ENCODE measurements at regions not wholly inside any gene's neighbourhood (a gene's known extent, or its start where the extent isn't known, plus 50 kb on each side); places are given as distances from the start of the nearest gene placed in this dataset.
"Not testable (repeated sequence)": the region's sequence is repeated elsewhere in the genome, so short reads cannot be mapped to it uniquely, and the experiment has no call there.

DNA sequence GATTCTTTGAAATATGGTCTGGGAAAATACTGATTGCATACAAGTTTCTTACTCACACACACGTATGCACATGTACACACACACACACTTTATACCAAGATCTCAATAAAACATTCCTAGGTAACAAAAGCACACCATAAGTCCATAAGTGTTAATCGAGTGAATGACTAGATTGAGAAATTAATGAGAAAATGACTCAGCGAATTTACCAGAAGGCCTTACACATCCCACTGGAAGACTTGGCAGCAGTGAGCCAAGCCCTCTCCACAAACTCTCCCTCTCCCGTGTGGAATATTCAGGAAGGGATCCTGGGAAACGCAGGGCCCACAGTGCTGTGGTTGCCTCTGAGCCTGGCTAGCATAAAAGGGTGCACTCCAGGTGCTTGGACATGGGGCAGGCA is 227.2 kb downstream of the LY86 start:
- DNase-seq: no peak

DNA sequence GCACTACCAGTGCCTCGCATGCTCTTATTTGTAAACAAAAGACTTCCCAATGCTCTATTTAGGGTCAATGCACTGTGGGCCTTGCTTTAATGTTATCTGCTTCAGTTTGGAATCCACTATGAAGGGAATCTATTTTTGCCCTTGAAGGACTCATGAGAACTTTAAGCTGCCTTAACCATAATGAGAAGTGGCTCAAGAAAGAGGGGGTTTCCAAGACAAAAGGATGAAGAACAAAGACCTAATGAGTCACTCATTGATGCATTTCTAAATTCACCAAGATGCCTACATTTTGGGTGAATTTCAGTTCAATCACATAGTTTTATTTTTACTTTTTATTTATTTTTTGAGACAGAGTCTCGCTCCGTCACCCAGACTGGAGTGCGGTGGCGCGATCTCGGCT is 228.2 kb downstream of the LY86 start:
- no peak for DNase-seq

GRCh38 chr6:6818078-6818639 is 229.6 kb downstream of the LY86 start:
- no peak for DNase-seq

- DNase-seq: no peak
Measured at GRCh38 chr6:6820641-6821238, 232.2 kb downstream of the LY86 start.

DNA sequence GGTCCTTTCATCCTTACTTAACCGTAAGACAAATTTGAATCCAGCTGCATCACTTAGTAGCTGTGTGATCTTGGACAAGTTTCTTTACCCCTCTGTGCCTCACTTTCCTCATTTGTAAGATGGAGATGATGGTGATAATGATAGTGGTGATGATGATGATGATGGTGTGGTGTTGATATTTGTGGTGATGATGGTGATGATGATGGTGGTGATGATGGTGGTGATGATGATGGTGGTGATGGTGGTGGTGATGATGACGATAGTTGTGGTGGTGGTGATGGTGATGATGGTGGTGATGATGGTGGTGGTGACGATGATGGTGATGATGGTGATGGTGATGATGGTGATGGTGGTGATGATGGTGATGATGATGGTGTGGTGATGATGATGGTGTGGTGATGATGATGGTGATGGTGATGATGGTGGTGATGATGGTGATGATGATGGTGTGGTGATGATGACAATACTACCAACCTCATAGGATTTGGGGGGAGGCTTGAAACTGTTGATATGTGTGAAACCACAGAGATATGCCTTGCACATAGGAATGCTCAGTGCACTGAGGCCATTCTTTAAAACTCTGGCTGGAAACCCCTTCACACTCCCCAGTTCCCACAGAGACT is 233.2 kb downstream of the LY86 start:
- no peak for DNase-seq

DNA sequence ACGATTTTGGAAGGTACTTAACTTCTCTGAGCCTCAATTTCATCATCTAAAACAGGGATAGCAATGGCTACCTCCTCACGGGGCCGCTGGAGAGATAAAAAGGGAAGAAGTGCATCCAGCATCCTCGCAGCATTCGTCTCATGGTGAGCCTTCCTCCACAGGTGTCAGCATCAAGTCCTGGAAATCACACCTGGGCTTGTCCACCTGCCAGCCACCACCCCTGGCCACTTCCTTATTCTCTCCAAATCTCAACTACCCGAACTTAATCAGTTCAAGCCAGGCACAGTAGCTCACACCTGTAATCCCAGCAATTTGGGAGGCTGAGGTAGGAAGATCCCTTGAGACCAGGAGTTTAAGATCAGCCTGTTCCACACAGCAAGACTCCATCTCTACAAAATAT is 234.5 kb downstream of the LY86 start:
- no peak for DNase-seq

DNA sequence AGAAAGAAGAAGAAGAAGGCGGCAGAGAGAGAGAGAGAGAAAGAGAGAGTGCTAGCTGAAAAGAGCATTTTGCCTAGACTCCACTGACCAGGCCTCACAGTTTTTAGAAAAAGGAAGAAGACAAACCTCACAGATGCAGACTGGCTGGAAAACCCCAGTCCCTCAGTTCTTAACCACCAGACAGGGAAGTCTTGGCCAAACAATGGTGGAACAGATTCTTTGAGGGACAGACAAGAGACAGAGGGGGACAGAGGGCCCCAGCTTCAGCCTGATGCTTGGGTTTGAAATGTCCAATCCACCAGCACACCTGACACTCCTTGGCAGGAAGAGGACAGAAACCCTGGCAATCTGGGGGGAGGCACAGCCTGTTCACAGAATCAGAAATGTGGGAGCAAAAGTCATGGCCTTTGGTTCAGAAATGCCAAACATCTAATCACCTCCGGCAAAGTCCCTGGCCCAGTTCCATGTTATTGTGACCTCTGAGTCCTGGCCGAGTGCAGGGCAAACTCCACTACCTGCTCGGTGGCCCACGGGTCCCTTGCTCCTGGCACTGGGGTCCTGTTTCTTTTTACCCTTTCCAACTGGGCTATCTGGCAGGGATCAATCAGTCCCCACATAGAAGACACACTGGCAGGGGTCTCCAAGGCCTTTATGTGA is 235.2 kb downstream of the LY86 start:
- no peak for DNase-seq

- no peak for DNase-seq
Measured at GRCh38 chr6:6824381-6824780, 235.9 kb downstream of the LY86 start.

- DNase-seq: no peak
Measured at GRCh38 chr6:6825193-6825784, 236.8 kb downstream of the LY86 start.

DNA sequence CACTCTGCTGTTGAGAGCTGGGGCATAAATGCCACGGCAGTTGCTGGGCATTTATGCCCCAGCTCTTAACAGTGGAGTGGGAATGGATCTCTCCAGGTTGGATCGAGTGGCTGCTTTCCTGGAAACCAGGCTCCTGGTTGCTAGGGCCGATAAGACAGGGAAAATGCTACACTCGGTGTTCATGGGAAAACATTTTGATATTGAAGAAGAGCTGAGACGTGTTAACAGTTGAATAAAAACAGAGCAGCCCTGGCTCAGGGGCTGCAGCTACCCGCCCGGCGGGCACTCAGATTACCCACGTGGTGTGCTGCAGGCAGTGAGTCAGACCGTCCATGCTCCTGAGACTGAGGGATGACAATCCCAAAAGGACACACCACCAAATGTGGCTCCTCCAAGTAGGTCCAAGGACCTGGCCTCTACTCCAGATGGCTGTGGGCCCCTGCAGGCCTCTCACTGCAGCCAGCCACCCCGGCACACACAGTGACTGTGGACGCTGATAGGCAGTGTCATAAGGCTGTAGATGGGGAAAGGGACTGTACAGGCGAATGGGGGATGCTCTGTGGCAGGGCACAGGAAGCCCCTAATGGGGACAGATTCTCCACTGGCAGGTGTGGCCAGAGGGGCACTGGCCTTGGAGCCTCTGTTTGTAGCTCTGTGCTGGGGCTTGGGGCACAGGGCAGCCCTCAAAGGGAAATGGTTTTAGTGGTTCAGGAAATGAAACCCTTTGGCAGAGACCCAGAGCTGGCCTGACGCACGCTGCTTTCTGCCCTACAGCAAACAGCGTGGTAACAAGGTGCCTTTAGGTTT is 237.8 kb downstream of the LY86 start:
- peak in 5 of 14 donors; percentile 24 to 55 (median 38) for DNase-seq

DNA sequence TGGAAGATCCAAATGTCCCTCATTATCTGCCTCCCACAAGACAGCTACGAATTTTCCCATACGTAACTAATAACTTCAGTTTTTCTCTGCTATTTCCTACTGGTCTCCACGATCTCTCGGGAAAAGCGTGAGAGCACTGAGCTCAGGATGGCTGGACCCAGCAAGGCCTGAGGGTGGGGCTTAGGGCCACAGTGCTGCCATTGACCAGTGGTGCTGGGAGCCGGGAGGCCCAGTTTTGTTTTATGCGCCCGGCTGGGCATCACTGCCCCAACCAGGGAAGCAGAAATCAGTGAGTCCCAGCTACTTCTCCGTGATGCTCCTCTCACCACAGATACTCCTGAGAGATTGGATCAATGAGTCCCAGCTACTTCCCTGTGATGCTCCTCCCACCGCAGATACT is 238.4 kb downstream of the LY86 start:
- DNase-seq: no peak

- DNase-seq: no peak
Measured at GRCh38 chr6:6829872-6830685, 241.6 kb downstream of the LY86 start.

- not testable (repeated sequence) for DNase-seq
Measured at GRCh38 chr6:6830686-6831063, 242.2 kb downstream of the LY86 start.

GRCh38 chr6:6832439-6832838 is 243.9 kb downstream of the LY86 start:
- DNase-seq: no peak

GRCh38 chr6:6834356-6835222 is 246.1 kb downstream of the LY86 start:
- no peak for DNase-seq

- DNase-seq: no peak
Measured at GRCh38 chr6:6835223-6835503, 246.6 kb downstream of the LY86 start.

DNA sequence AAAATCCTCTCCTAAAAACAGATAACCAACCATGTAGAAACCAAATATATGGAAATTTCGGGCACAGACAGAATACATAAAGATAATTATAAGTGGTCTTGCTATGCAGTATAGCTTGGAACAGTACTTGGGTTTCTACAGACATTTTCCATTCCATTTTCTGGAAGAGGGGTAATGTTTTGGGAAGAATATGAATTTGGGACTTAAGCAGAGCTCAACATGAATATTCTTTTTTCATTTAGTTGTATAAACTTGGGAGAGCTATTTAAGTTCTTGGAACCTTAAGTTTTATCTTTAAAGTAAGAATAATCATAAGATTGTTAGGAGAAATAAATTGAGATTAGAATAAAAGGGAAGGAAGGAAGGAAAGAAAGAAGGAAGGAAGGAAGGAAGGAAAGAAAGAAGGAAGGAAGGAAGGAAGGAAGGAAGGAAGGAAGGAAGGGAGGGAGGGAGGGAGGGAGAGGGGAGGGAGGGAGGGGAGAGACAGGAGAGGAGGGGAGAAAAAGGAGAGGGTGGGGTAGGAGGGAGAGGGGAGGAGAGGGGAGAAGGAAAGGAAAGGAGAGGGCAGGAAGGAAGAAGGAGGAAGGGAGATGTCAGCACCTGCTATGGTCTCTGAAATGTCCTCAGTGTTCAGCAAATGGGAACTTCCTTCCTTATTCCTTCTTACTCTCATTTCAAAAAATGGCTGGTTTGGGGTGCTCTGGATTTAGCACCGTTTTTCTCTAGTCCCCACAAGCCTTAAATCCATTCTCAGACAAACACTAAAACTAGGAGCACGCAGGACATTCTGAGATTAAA is 248.3 kb downstream of the LY86 start:
- DNase-seq: no peak

GRCh38 chr6:6837541-6838080 is 249.1 kb downstream of the LY86 start:
- no peak for DNase-seq

- peak in 1 of 14 donors; percentile 12 for DNase-seq
Measured at GRCh38 chr6:6840831-6841291, 252.3 kb downstream of the LY86 start.

DNA sequence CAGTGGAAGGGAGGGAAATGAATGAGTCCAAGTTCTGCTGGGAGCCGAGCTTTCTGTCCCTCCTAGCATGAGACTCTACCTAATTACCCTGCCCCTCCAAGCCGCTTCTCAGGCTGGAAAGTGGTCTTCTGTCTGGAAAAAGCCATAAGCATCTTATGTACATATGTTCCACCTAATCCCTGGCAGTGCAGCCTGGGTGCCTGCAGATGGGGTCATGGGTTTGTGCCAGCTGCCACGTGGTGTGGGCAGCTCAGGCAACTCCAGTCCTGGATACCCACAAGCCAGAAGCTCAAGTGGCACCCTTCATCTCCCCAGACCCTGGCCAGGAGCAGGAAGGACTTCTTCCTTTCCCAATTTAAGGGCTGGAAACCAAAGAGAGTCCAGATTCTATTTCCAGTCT is 253.1 kb downstream of the LY86 start:
- DNase-seq: no peak
